HuH-7 (cell line): ENCODE measurements at regions not wholly inside any gene's neighbourhood (a gene's known extent, or its start where the extent isn't known, plus 50 kb on each side); places are given as distances from the start of the nearest gene placed in this dataset.
A peak's percentile ranks its signal among the peaks of the same experiment; 100 is the strongest.
"Not testable (repeated sequence)": the region's sequence is repeated elsewhere in the genome, so short reads cannot be mapped to it uniquely, and the experiment has no call there.

Experiments
- DNase-seq: peaks from one replicate; pipeline ENCODE4 v3.0.0; 2011; ENCODE audit warnings: low spot score

DNA sequence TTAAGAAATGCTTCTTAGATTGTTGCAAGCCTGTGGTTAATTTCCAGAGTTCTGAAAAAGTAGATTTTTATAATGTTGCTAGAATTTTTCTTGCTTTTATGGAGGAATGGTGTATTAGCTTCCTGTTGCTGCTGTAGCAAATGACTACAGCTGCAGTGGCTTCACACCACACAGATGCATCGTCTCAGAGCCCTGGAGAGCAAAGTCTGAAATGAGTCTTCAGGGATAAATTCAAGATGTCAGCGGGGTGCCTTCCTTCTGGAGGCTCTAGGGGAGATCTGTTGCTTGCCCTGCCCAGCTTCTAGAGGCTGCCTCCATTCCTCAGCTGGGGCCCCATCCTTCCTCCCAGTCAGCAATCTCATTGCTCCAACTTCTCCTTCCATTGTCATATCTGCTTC is 187.8 kb downstream of the ZNF516 start:
- DNase-seq, result no peak

DNA sequence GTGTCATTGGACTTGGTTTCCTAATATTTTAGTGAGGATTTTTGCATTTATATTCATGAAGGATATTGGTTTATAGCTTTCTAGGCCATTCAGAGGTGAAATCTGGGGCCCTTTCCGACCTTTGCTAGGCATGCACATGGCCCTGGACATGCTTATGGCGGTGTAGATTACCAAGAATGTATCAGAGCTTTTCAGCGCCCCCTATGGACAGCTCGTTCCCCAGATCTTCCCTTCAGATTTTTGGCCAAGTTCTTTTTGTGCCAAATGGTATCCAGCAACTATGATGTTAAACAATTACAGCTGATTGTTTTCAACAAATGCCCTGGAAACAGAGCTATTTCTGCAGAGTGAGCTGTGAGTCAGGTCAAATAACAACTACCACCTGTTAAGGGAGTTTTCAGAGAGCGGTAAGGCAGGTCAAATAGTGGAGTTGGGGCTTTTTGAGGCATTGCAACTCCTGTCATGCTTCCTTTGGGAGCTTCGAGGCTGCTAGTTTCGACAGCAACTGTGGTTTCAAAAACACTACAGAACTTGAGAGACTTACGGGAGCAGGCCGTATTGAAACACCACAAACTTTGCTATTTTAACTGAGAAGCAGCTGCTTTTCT is 188.3 kb downstream of the ZNF516 start:
- DNase-seq, result peak; percentile 3

GRCh38 chr18:76285866-76286265 is 209.2 kb downstream of the ZNF516 start:
- no peak for DNase-seq

DNA sequence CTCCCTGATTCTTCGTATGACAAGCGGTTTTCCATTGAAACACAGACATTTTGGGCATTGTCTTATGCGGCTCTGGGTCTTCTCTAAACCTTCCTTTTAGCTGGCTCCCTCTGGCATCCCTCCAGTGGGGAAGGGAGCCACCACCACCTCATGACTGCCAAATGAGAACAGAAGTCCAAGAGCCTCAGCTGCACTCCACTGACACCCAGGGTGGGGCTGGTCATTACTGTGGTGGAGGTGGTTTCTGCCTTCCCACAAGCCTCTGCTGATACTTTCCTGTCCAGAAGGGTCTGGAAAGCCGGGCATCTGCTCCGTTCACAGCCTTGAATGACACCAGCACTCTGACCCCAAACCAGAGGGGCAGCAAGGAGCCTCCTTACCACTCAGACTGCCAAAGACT is 213.5 kb downstream of the ZNF516 start:
- no peak for DNase-seq

DNA sequence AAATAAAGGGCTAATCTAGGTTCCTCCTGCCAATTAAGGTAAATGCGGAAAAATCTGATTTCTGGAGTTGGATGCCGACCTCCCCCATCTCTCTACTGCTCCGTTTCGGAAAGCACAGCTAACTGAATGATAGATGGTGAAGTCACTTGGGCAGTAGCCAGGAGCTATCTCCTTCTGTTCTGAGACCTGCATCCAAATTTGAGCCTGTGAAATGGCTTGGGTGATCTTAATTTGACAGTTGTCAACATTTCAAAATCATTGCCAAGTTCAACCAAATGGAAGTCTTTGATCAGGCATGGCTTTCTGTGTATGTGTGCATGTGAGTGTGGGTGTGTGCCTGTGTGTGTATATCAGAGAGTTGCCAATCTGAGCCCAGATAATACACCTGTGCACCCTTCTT is 217.2 kb downstream of the ZNF516 start:
- DNase-seq, result no peak

- DNase-seq, result no peak
Measured at GRCh38 chr18:76275727-76276313, 219.2 kb downstream of the ZNF516 start.

- peak; percentile 47 for DNase-seq
Measured at GRCh38 chr18:76274468-76275289, 220.4 kb downstream of the ZNF516 start.

GRCh38 chr18:76273956-76274355 is 221.1 kb downstream of the ZNF516 start:
- no peak for DNase-seq

- no peak for DNase-seq
Measured at GRCh38 chr18:76273036-76273545, 222.0 kb downstream of the ZNF516 start.

DNA sequence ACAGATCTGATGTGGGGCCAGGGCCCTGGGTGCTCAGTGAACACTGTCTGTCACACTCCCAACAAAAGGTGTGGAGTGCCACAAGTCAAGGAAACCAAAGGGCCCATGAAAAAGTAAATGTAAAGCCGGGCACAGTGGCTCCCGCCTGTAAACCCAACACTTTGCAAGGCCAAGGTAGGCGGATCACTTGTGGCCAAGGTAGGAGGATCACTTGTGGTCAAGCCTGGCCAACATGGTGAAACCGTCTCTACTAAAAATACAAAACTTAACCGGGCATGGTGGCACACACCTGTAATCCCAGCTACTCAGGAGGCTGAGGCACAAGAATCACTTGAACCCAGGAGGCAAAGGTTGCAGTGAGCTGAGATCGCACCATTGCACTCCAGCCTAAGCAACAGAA is 227.6 kb downstream of the ZNF516 start:
- not testable (repeated sequence) for DNase-seq

GRCh38 chr18:76266236-76266991 is 228.6 kb downstream of the ZNF516 start:
- no peak for DNase-seq

DNA sequence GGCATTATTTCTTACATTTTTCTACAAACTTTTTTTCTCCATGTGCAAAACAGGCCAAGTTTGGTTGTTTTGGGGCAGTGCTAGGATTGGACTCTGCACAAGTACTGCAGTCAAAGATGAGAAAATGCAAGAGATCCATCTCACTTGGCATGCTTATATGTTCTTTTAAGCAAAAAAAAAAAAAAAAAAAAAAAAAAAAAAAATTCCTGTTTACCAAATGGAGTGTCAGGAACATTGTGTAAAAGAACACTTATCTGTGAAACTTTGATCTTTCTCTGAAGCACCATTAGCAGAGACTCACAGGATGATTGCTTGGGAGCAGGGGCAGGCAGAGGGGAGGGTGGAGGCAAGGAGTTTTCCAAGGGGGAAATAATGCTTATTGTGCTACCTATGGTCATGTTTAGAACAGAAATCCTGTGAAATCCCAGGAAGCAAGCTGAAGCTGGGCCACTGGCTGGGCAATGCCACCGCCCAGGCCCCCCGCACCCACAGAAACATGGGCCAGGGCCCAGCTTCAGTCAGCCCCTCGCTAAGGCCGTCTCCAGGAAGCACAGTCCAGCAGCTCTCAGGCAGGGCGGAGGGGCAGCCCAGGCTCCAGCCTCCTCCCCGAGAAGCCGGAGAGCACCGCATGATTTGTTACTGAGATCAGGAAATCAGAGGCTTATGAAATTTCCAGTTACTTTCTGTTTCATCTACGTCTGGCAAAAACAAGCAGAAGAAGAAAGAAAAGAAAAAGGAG is 229.4 kb downstream of the ZNF516 start:
- no peak for DNase-seq

DNA sequence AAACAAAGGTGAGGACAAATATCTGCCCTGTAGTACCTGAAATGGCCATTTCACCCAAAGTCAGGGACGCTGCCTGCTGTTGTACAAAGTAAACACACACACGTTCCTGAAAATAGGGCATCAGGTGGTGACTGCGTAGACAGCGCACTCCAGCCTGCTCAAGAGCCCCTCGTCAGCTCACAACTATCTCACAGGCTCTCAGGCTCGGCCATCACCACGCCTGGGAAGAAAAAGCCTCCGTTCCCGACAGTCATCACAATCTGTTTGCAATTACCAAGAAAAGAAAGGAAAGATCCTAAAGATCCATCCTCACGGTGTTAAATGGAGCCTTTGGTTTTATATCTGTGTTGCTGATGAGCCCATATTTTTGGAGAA is 230.2 kb downstream of the ZNF516 start:
- no peak for DNase-seq

DNA sequence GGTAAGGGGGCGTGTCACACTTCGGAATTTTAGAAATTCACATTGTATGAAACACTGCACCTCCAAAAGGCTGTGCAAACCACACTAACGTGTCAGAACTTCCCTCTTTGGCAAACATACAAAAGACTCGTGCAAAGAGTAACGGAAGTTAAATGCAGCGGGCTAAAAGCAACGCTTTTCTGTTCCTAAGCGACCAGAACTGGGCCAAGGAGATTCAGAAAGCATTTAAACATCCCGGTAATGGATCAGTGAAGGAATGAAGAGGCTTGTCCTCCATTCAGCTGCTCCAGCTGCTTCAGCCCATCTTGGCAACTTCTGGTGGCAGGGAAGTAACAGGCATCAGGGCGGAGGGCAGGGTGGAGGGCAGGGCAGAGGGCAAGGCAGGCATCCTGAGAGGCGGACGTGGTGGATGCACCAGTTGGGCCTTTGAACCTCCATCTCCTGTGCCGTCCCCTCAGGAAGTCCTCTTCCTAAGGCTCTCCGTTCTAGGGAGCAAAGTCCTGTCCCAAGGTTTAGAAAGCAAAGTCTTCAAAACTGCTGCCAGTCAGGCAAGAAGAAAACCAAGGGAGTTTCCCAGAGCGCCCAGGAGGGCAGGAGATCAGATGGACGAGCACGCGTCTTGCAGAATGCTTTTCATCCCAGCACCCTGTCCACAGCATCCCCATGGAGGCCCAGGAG is 230.7 kb downstream of the ZNF516 start:
- no peak for DNase-seq

DNA sequence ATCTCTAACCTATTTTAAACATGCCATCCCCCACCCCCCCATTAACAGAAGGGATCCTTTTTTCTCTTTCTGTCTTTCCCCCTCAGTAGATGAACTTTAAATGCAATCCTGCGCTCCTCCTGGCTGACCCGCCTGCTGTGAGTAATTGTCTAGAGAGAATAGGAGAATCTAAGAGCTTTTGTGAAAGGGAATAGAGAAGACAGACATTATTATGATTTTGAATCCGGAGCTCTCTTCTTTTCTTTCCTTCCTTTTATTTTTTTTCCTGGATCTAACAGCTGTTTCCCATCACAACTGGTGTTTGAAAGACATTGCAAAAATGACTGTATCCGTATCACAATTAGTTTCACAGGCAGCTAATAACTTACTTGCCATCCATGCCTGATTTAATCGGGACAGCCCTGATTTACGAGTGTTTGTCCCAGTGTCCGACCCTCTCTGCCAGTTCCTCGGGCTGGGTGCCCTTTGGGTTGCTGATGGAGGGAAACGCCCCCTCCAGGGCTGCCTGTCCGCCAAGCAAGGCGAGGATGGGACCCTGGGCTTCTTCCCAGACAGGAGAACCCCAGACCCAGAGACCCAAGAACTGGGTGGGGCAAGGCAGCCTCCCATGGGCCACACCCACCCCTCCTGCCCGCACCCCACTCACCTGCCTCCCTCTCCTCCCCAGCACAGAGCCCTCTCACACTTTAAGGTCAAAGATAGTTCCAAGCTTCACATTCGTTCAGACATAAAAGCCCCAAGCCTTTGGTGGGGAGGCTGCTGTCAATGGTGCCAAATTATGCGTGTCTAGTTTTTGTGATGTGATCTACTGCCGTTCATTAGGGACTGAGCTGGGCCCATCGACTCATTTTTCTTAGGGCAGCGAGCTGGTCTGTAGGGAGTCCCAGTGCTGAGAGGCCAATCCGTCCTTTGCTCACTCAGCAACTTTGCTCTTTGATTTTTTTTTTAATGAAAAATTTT is 231.7 kb downstream of the ZNF516 start:
- no peak for DNase-seq

- DNase-seq, result no peak
Measured at GRCh38 chr18:76260941-76261472, 234.0 kb downstream of the ZNF516 start.

DNA sequence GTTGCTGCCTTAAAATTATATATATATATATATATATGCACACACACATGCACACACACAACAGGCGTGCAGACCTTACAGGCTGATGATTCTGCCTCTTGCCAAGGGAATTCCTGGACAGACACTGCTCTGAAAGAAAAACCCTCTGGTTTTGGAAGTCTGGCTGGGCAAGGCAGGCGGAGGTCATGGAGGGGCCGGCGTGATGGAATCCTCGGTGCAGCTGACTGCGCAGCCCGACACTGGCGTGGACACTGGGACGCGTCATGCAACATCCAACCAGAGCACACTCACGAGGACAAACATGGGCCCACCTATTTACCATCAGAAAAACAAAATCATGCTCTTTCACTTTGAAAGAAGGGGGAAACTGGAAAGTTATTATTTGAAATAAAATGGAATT is 235.3 kb downstream of the ZNF516 start:
- DNase-seq, result no peak

DNA sequence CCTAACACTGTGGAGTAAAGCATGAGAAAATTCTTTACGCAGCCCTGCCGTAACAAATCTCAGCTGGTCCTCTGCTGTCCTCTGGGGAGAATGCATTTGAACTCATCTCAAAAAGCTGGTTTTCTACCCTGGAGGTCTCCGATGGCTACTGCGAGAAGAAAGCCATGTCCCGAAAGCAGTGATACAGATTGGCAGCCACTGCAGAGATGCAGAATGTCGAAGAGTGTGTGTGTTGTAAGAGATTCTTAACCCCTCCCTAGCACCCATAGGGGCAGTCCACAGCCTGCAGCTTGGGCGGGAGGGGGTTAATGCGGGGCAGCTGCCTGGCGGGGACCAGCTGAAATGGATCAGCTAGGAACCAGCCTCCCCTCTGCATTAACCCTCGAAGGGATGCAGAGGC is 235.9 kb downstream of the ZNF516 start:
- no peak for DNase-seq

- no peak for DNase-seq
Measured at GRCh38 chr18:76258209-76258608, 236.8 kb downstream of the ZNF516 start.
